Central memory CD4-positive, alpha-beta T cell (primary cell): ENCODE measurements at regions not wholly inside any gene's neighbourhood (a gene's known extent, or its start where the extent isn't known, plus 50 kb on each side); places are given as distances from the start of the nearest gene placed in this dataset.
"Not testable (repeated sequence)": the region's sequence is repeated elsewhere in the genome, so short reads cannot be mapped to it uniquely, and the experiment has no call there.

Source experiments
- DNase-seq: peaks from one replicate; pipeline ENCODE4 v3.0.0; 2022

- no peak for DNase-seq
These were observed 179.9 kb downstream of the NPHP4 start for GRCh38 chr1:5812295-5812694.

GRCh38 chr1:5811419-5811818 lies 180.8 kb downstream of the NPHP4 start:
- DNase-seq, result no peak

GRCh38 chr1:5810553-5811270 lies 181.5 kb downstream of the NPHP4 start:
- DNase-seq, result no peak

- DNase-seq, result no peak
These were observed 182.1 kb downstream of the NPHP4 start for GRCh38 chr1:5810131-5810530.

DNA sequence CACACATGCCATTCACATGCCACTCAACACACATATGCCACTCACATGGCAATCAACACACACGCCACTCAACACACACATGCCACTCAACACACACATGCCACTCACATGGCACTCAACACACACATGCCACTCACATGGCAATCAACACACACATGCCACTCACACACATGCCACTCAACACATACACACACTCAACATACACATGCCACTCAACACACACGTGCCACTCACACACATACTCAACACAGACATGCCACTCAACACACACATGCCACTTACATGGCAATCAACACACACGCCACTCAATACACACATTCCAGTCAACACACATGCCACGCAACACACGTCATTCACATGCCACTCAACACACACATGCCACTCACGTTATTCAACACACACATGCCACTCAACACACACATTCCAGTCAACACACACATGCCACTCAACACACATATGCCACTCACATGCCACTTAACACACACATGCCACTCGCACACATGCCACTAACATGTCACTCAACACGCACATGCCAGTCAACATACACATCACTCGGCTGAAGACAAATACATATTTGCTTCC lies 182.9 kb downstream of the NPHP4 start:
- no peak for DNase-seq

- DNase-seq, result no peak
These were observed 188.4 kb downstream of the NPHP4 start for GRCh38 chr1:5803851-5804250.

DNA sequence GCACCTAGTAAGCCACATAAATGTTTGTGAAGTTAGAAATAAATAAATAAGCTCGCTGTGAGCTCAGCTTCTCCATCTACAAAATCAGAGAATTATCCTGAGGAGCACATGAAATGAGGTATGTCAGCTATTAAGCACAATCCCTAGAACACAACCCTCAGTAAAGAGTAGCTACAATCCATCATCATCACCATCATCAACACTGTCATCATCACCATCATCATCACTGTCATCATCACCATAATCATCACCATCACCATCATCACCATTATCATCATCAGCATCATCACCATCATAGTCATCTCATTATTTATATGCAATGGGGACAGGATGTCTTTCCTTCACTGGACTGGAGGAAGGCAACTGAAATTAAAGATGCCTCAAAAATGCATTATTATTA lies 189.6 kb downstream of the NPHP4 start:
- DNase-seq, result no peak

GRCh38 chr1:5798904-5799303 lies 193.3 kb downstream of the NPHP4 start:
- no peak for DNase-seq

DNA sequence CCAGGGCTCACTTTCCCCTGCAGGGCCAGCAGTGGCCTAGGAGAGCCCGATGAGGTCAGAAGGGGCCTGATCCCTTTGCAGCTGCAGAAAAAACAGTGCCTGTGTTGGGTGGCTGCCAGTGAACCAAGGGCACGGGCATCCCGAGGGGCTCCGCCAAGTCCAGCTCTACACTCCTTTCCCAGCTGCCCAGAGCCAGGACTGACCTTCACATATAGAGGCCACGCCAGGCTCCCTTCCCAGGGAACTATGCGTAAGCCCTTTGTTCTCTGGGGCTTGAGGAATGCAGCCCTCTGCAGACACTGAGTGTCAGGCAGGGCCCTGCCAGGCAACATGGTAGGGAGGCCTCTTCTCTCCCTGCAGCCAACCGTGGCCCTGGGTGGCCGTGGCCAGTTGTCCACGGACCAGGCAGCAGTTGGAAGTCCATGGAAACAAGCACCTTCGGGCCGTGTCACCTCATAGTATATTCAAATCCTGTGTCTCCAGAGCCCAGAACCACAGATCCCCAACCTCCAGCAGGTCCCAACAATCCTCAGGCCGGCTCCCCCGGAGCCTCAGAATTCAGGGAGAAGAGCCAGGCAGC lies 194.0 kb downstream of the NPHP4 start:
- no peak for DNase-seq

- DNase-seq, result no peak
These were observed 196.2 kb downstream of the NPHP4 start for GRCh38 chr1:5796028-5796427.

- DNase-seq, result no peak
These were observed 197.9 kb downstream of the NPHP4 start for GRCh38 chr1:5794279-5794678.

- DNase-seq, result no peak
These were observed 198.7 kb downstream of the NPHP4 start for GRCh38 chr1:5793516-5793915.

DNA sequence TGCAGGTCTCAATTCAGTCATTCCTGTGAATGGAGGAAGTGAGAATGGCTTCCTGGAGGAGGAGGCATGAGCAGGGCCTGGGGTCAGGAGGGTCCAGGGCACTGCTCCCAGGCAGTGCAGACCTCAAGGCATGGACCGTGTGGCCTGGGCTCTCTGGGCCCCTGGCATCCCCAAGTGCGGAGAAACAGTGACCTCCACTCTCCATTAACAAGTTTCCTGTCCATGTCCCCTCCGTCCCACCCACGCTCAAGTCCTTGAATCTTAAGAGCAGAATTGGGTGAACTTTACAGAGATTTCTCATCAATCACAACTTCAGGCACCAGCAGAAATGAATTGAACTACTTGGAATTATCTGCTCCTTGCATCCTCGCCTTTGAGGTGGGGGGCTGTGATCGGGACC lies 211.1 kb downstream of the NPHP4 start:
- DNase-seq, result no peak

DNA sequence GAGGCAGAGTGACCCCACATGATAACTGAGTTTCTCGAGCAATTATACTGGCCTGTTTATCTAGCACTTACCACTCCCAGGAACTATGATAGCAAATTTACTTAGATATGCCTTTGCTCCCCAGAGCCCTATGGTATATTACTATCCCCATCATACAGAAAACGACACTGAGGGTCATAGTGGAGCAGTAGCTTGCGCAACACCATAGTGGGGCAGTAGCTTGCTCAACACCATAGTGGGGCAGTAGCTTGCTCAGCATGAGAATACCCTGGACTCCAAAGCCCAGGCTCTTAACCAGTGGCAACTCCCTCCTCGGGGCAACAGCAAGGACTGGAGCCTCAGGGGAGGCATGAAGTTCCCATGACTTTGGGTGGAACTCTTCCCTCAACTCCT lies 211.9 kb downstream of the NPHP4 start:
- DNase-seq, result no peak

DNA sequence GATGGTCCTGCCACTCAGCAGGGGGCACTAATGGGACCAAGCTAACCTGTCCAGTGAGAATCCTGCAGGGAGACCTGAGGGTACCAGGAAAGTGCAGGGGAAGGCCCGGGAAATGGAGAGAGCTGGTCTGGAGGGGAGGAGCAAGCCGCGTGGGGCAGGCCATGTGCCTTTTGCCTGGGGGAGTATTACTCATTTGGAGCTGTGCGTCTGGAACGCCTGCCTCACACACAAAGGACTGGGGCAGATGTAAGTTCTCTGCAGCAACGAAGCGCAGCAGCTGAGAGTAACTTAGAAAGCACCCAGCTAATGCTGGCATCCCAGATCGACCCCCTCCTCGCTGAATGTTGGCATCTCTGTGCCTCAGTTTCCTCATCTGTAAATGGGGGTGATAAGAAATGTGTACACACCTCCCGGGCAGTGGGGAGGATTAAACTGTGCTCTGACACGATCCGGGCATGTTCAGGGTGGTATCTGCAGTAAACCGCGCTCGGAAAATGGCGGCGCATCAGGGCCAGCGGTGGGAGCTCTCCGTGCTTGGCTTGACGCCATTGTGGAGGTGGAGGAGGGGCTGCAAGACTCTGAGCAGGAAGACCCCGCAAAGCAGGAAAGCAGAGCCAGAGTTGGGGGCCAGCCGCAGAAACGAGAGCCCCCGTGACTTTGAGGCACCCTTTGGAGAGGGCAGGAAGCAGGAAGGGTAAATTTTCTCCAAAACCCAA lies 212.5 kb downstream of the NPHP4 start:
- no peak for DNase-seq

- DNase-seq, result no peak
These were observed 216.1 kb downstream of the NPHP4 start for GRCh38 chr1:5776035-5776550.

- DNase-seq, result no peak
These were observed 218.2 kb downstream of the NPHP4 start for GRCh38 chr1:5774019-5774418.

GRCh38 chr1:5771788-5772187 lies 220.4 kb downstream of the NPHP4 start:
- no peak for DNase-seq

GRCh38 chr1:5770981-5771765 lies 221.1 kb downstream of the NPHP4 start:
- DNase-seq, result no peak

GRCh38 chr1:5769760-5770159 lies 222.5 kb downstream of the NPHP4 start:
- DNase-seq, result no peak

DNA sequence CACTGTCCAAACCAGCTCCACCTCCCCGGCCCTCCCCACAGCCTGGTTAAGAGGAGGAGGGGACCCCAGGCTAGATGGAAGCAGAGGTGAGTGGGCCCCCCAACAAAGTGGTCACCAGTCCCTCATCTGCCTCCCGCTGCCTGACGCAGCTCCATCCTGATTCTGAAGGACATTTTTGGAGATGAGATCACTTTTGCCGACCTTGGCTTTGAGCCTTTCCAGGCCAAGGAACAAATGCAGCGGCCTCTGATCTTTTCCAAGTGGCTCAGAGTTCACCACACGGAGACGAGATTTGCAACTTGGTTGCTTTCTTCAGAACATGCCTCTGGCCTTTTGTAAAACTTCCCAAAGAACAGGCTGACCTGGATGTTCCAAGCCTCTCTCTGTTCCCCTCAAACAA lies 223.1 kb downstream of the NPHP4 start:
- no peak for DNase-seq

DNA sequence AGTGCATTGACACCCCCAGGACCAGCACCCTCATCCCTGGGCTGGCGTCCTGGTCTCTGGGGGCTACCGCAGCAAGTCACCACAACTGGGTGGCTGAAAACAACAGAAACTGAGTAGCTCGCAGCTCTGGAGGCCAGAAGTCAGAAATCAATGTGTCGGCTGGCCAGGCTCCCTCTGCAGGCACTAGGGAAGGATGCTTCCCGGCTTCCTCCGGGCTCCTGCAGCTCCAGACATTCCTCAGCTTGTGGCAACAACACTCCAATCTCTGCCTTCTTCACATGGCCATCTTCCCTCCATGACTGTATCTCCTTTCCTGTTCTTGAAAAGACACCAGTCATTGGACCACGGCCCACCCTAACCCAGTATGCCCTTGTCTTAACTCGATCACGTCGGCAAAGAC lies 224.2 kb downstream of the NPHP4 start:
- DNase-seq, result no peak

DNA sequence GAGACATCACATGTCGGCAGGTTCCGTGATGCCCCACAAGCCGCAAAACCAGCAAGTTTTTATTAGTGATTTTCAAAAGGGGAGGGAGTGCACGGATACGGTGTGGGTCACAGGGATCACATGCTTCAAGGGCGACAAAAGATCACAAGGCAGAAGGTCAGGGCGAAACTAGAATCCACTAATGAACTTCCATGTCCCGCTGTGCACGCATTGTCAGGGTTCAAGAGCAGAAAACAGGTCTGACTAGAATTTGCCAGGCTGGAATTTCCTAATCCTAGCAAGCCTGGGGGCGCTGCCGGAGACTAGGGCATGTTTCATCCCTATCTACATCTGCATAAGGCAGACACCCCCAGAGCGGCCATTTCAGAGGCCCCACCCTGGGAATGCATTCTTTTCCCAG lies 225.2 kb downstream of the NPHP4 start:
- not testable (repeated sequence) for DNase-seq
